Fibroblast of skin of right quadriceps (primary cell): ENCODE measurements at regions not wholly inside any gene's neighbourhood (a gene's known extent, or its start where the extent isn't known, plus 50 kb on each side); places are given as distances from the start of the nearest gene placed in this dataset.

ENCODE experiments used
- DNase-seq: peaks from one replicate; pipeline ENCODE4 v3.0.0-alpha.2; 2013

- DNase-seq = no peak
Observed at GRCh38 chr3:14288833-14289451, 110.3 kb downstream of the LSM3 start.

- DNase-seq = peak; percentile 91
Observed at GRCh38 chr3:14289590-14290461, 111.2 kb downstream of the LSM3 start.

GRCh38 chr3:14290631-14291385, 111.6 kb upstream of the SLC6A6 start:
- no peak for DNase-seq

- DNase-seq = no peak
Observed at GRCh38 chr3:14295037-14295436, 107.4 kb upstream of the SLC6A6 start.

- no peak for DNase-seq
Observed at GRCh38 chr3:14295801-14296200, 106.6 kb upstream of the SLC6A6 start.

GRCh38 chr3:14297305-14297704, 105.1 kb upstream of the SLC6A6 start:
- no peak for DNase-seq

GRCh38 chr3:14297784-14298236, 104.6 kb upstream of the SLC6A6 start:
- DNase-seq = no peak

- no peak for DNase-seq
Observed at GRCh38 chr3:14298442-14298841, 104.0 kb upstream of the SLC6A6 start.

- DNase-seq = no peak
Observed at GRCh38 chr3:14298991-14299555, 103.3 kb upstream of the SLC6A6 start.

- no peak for DNase-seq
Observed at GRCh38 chr3:14299767-14300166, 102.6 kb upstream of the SLC6A6 start.

- no peak for DNase-seq
Observed at GRCh38 chr3:14300721-14301399, 101.5 kb upstream of the SLC6A6 start.

- no peak for DNase-seq
Observed at GRCh38 chr3:14301558-14301957, 100.8 kb upstream of the SLC6A6 start.

GRCh38 chr3:14303336-14304100, 98.9 kb upstream of the SLC6A6 start:
- DNase-seq = peak; percentile 5

GRCh38 chr3:14304101-14305045, 98.0 kb upstream of the SLC6A6 start:
- DNase-seq = no peak

- no peak for DNase-seq
Observed at GRCh38 chr3:14305324-14305723, 97.1 kb upstream of the SLC6A6 start.

GRCh38 chr3:14306142-14306541, 96.3 kb upstream of the SLC6A6 start:
- no peak for DNase-seq

GRCh38 chr3:14307656-14308302, 94.6 kb upstream of the SLC6A6 start:
- DNase-seq = no peak

- no peak for DNase-seq
Observed at GRCh38 chr3:14311729-14312128, 90.7 kb upstream of the SLC6A6 start.

- DNase-seq = no peak
Observed at GRCh38 chr3:14312375-14312774, 90.0 kb upstream of the SLC6A6 start.

- DNase-seq = no peak
Observed at GRCh38 chr3:14317057-14317553, 85.3 kb upstream of the SLC6A6 start.
